PFSK-1 (cell line): ENCODE measurements at regions not wholly inside any gene's neighbourhood (a gene's known extent, or its start where the extent isn't known, plus 50 kb on each side); places are given as distances from the start of the nearest gene placed in this dataset.

Experiments used
- POLR2AphosphoS5 ChIP-seq: IDR thresholded peaks from 2 replicates; pipeline ENCODE4 v1.6.1; 2012; ENCODE audit warnings: low read depth, mild to moderate bottlenecking, control low read depth, low read length, moderate library complexity
- TAF1 ChIP-seq: IDR thresholded peaks from 2 replicates; pipeline ENCODE4 v1.6.1; 2012; ENCODE audit warnings: low read length, control low read depth, borderline replicate concordance; ENCODE audit not compliant: insufficient read depth

DNA sequence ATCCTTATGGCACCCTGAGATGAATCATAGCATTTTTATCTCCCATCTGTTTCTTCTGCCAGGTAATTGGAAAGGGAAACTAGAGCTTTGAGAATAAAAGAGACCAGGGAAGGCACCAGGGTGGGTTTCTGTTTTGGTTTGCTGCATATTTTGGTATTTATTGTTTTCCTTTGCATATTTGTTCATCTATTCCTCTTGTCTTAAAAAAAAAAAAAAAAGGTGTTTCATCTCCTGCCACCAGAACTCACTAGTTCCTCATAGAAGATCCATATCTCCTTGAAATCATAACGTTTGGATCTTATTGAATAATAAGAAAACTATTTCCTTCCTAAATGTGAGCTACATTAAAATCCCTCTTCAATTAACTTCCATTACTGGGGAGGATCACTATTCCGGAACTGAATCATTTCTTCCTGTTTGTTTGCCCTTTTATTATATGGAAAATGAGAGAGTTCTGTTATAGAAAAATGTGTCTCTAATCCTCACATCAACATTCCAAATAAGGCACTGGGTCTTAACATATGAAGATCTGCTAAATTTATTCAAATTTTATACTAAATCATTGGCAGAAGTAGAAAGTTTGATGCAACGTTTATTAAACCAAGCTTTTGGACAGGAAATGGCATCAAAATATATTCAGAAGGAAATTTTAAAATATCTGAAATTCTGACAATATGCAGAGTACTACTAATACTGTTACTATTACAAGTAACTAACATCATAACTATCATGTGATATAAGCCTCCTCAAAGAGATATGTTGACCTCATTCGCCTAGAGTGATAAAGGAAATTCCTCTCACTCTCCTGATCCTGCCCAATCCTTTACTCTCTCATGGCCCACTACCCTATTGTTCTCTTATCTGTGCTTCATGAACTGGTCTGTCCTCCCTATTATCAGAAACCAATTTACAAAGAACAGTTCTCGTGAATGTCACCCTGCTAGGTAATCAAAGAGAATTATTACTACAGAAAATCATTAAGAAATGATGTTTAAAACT, 229.4 kb upstream of the RSPO3 start:
- TF ChIP-seq TAF1, result no peak
- no peak for TF ChIP-seq POLR2AphosphoS5
